SKM-1 (cell line): ENCODE measurements at regions not wholly inside any gene's neighbourhood (a gene's known extent, or its start where the extent isn't known, plus 50 kb on each side); places are given as distances from the start of the nearest gene placed in this dataset.

Source experiments
- DNase-seq: peaks from one replicate; lab custom pipeline; 2025; ENCODE audit not compliant: unreplicated experiment; lab: John Stamatoyannopoulos, UW

DNA sequence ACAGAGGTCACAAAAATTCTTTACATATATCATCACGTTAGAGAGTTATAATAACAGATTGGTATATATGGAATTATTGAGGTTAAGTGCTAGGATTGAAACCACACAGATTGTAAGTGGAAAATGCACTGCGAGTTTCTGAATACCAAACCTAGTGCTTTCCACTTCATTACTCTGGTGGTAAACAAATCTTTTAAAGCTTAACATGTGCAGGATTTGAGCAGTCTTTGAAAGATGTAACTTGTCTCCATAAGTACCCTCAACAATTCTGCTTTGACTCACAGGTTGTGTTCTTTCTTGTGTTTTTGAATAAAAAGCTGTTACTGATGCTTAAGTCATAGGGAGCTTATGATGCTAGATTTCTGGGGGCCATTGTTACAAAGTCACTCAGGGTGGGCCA is 314.7 kb upstream of the DACH1 start:
- no peak for DNase-seq

DNA sequence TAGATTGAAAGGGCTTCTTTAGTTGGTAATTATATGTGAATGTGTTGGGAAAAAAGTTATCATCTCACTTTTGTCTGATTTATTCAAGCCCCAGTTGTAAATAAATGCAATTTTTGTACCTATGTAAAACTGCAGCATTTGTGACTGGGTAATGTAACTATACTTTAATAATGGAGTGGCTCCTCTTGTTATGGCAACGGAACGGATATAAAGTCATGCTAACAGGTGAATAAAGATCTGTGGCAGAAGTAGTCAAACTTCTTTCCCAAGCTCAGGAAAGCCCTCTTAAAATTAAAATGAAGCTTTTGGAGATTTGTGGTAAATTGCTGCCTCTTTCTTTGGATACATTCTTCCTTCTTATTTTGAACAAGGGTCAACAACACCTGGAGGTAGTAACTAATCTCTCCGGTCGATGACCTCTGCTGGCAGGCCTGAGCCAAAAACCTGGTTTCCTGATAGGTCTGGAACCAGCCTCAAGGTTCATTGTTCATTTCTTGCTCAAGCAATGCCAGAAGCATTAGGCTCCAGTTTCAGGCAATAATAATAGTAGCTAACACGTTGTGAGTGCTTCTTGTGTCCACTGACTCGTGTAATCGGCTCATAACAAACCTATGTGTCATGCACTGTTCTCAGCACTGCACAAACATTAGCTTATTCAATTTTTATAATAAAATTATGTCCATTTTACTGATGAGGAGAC is 313.4 kb upstream of the DACH1 start:
- no peak for DNase-seq

DNA sequence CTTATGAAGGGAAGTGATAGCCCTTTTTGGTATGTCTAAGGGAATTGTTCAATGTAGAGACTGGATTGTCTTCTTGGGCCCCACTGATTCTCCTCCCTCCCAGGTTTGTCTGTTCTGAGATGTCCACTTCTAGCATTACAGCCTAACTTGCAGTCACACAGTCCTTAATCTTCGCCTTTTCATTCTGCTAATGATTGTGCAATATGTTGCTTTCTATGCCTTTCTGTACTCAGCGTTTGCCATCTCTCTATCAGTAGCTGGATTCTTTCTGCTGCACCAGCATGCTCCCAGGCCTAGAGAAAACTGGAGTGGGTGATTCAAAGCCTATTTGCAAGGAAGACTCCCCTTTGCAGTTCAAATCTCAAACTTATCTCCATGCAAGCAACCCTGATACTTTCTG is 307.5 kb upstream of the DACH1 start:
- no peak for DNase-seq

DNA sequence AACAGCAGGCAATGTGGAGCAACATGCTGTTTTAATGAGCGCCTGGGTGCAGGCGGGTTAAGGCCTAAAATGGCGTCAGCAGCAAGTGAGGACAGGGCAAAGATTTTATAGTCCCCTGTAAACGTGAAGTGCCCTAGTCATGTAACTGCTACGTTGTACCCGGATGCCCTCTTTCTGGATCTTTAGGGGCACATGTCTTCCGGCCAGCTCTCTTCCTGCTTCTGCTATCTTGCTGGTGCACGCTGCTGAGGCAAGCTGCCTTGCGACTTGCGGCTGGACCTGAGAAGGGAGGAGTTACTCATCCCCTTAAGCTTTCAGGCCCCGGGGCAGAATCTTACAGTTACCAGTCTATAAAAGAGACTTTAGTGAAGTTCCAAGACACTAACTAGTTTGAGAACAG is 303.6 kb upstream of the DACH1 start:
- no peak for DNase-seq

DNA sequence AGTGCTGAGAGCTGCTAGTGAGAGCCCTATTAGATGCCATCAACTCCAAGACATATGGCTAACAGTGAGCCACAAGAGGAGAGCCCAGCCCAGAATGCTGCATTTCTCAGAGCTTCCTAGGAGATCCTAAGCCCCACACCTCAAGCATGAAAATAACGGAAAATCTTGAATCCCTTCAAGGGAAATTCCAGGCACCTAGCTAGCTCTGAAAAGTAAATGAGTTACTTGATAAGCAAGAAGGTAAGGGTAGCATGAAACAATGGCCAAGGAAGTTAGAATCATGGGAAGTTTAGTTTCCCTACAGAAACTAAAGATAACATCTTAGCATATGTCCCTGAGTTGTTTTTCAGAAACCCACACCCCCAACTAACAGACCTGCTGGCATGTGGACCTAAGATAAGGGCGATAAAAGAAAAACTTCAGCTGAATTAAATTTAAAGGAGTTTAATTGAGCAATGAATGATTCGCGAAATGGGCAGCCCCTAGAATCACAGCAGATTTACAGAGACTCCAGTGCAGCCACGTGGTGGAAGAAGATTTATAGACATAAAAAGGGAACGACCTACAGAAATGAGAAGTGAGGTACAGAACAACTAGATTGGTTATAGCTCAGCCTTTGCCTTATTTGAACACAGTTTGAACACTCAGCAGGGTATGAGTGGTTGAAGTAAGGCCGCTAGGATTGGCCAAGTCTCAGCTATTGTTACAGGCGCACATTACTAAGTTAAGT is 301.3 kb upstream of the DACH1 start:
- no peak for DNase-seq

DNA sequence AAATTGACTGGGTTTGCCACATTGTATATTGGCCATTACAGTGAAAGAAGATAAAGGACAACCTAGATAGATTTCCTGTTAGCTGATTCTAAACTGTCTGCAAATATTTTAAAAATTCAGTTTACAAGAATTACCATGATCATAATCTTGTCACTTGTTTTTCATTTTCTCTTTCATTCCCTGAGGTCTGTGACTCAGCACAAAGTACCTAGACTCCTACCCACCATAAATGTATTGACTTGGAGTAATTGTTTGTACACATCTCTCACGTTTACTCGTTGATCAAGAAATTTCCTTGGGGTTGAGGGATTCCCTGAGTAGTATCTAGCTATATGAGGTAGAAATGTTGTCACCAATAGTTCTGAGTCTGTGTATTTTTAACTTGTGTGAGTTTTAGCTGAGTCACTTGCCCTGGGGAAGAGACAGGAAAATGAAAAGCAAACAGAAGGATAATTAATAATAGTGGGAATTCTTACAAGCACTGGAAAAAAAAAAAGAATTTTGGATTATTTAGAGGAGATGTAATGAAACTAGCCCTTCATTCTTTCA is 299.2 kb upstream of the DACH1 start:
- DNase-seq: no peak

DNA sequence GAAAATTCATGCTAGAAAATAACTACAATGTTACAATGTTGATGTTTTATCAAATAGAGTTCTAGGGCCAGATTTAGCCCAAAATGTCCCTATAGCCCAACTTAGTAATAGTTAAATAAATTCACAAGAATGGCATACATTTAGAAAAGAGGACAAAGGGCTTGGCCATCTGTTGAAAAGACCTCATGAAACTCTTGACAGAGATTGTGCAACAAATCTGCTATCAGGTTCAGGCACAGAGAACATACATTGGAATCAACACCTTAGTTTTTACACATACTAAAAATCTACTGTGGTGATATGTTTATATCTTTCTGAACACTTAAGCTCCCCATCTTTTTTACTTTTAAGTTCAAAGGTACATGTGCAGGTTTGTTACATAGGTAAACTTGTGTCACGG is 298.3 kb upstream of the DACH1 start:
- DNase-seq: no peak

DNA sequence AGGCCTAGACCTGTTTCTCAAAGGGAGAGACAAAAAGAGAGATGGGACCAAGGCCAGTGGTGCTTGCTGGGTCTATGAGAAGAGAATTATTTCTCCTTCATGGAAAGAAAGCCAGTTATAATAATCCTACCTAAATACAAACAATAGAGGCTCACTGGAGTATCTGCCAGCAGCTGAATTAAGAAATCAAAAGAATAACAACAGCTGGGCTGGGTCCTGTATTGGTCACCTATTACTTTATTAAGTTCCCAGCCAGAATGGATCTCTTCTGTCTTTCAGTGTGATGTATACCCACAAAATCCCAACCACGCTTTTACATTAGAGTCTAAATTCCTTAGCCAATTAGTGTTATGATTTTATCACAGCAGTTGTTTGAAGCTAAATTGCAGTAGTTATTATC is 297.8 kb upstream of the DACH1 start:
- DNase-seq: no peak

DNA sequence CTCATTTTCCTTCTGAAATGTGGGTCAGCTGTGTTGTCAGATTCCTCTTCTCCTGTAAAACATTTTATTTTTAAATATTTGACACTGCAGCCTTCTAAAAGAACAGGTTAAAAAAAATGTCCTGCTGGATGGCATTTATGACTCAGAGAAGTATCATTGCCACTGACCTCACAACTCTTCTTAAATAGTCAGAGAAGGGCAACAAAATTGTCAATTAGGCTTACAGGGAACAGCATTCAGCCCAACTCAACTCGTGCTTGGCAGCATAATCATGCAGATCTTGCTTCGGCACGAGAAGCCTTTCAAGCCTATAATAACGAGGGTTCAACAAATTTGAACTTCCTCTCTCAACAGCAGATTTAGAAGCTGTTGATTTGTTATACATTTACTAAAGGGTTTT is 296.7 kb upstream of the DACH1 start:
- no peak for DNase-seq

DNA sequence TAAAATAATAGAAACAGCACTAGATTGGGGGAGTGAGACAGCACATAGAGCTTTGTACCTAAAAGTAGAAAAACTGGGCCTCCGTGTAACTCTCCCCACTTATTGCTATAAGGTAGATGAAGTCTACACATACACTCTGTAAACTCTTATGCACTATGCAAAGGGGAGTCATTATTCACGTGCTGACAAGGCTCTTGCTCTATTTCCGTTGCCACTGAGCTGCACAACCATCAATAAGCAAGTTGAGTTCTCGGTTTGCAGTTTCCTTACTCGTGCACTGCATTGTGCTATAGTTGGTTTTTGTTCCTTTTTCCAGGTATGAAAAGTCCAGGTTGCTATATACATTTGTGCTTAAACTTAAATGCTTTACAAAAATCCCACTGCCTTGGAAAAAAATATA is 294.0 kb upstream of the DACH1 start:
- no peak for DNase-seq

DNA sequence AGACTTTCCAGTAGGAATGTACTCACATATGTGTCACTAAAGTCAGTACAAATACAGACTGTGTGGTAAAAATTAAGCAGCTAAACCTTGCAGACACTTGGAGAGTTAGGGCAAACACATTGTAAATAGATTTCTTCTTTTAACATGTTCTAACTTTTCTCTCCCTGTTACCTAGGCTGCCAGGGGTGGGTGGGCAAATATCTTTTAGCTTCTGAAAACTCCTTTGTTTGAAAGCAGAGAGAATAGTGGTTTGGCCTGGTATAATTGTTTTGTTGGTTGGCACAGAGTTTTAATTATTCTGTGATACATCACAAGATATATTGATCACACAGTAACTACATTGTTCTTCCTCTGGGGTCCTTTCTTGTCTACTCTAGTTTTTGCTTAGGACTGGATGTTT is 289.8 kb upstream of the DACH1 start:
- no peak for DNase-seq

DNA sequence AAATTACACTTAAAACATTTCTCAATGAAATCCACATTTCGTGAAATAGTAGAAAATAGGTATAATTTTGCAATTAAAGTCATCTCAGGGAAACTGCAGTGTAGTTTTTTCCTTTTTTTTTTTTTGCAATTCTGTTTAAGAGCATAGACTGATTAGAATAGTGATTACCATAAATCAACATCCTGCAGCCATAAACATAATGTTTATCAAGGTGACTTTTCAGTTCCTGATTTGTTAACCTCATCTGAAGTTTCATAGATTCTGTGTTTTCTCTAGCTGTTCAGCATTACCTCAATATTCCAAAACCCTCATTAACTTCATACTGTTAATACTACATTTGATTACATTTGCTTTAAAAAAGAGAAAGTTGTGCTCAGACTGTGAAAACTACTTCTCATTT is 286.3 kb upstream of the DACH1 start:
- no peak for DNase-seq

DNA sequence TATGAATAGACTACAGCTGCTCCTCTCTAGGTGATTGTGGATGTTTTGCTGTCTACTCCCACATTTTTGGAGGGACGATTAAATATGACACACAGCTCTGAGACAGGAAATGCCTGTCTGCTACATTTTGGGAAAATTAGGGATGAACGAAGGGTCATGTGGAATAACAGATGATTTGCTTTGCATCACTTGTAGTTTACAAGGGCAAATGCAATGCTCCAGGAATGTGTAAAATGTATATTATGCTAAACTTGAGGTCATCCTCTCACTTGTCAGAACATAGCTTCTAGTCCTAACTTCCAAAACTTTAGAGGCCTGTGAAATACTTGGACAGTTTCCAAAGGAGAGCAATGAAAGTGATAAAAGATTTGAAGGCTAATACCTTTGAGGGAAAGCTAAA is 284.2 kb upstream of the DACH1 start:
- DNase-seq: no peak

DNA sequence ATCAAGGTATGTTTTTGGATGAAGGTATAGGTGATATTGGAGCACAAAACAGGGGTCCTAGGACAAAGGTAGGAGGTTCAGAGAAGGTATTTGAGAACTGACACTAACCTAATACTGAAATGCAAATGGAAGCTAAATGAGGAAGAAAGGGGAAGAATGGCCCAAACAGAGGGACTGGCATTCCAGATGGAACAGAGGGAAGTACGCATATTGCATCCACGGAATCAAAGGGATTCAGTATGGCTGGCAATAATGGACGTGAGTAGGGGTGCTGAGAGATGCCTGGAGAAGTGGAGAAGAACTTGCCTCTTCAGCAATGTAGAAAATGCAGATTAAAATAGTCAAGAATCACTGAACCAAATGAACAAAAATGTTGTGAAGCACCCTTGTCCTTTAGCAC is 283.5 kb upstream of the DACH1 start:
- DNase-seq: no peak

DNA sequence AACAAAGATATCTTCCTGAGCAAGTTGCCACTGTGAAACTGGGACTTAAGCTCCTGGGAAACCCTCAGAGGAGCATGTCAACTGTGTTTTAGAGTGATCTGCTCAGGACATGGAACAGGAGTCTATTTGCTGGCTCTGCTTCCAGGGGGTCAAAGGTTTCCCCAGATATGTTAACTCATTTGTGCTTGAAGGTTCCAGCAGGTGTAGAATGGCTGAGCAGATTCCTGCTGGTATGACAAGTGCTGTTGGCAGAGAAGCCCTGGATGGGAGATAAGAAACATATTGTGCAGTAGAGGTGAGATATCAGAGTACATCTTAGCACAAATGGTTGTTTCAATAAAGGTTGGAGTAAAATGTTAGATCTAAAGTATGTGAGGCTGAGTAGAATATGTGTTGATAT is 282.7 kb upstream of the DACH1 start:
- no peak for DNase-seq

DNA sequence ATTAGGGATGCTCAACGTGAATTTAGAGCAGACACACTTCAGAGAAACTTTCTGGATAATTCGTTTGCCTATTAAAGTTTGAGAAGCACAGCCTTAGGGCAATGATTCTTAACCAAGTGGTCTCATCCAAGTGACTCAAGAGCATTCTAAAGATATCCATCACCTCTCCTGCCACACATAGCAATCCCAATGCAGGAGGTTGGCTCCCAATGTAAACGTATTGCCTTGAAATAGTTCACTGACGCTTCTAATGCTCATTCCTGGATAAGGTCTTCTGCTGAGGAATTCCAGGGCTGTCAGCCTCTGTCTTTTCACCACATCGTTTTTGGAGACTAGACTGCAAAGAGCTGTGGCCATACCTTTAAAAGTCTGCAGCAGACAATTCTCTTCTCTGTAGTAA is 279.8 kb upstream of the DACH1 start:
- no peak for DNase-seq

DNA sequence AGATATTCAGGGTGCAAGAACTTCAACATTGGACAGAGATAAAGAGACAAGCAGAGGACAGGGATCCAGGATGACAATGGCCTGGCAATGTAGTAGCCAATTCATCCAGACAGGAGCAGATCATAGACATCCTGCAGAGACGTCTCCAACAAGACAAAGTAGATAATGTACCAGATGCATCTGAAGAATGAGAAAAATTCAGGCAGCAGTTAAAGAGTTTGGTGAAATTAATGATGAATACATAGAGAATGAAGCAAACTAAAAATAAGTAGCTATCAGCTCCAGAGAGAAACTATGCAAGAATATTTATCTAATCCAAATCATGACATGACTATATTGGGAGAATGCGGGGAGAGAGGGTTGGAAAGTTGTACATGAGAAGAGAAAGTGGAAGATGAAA is 278.4 kb upstream of the DACH1 start:
- no peak for DNase-seq

DNA sequence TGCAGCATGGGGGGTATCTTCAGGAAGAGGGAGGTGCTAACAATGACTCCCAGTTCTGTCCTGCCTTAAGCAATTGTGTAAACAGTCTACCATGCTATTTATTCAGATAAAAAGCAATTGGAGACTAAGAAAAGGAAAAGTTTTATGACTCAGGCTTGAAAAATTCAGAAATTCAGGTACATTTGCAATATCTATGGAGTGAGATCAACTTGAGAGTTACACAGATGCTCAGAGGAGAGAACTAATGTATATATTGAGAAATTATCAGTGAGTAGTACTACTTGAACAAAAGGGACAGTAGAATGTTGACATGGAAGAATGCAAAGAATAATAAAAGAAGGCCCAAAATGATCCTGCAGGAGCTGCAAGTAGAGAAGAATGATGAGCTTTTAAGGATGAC is 277.6 kb upstream of the DACH1 start:
- no peak for DNase-seq

DNA sequence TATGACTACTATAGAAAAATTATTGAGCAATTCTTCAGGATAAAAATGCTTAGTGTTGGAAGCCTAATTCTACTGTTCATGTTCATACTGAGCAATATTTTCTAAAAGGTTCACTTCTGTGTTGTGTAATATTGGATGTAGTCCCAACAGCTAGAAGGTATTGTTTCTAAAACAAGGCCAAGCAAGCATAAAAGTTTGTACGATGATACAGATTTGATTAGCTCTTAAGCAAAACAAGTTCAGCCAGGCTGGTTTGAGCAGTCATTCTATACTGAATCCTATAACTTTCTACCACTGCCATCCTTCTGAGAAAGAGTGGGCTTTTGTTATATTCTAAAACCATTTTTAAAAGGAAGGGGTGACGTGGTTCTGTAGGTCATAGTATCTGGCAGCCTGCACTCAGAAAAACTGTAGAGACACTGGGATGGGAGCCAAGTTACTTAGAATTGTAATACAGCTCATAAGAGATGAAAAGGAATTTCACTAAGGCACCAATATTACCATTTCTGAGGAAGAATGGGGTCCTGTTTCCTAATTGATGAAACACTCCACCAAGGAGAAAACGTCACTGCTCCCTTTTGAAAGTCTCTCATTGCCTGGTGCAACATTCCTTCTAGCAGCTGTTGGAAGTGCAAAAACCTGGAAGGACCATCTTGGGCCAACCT is 275.0 kb upstream of the DACH1 start:
- DNase-seq: no peak

DNA sequence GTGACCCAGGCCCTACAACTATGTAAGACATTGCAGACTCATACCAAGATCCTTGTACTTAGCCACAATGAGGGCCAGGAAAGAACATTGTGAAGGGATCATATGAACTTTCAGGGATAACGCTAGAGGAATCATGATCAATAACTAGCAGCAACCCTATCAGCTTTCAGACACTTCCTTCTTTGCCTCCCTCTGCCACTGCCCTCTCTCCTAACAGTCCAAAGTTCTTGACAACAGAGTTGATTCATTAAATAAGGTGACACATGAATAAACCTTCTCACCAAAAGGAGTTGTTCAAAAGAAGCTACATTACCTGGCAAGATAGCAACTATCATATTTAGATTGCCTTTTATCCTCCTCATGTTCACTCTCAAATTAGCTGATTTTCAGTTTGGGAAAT is 272.2 kb upstream of the DACH1 start:
- DNase-seq: no peak

DNA sequence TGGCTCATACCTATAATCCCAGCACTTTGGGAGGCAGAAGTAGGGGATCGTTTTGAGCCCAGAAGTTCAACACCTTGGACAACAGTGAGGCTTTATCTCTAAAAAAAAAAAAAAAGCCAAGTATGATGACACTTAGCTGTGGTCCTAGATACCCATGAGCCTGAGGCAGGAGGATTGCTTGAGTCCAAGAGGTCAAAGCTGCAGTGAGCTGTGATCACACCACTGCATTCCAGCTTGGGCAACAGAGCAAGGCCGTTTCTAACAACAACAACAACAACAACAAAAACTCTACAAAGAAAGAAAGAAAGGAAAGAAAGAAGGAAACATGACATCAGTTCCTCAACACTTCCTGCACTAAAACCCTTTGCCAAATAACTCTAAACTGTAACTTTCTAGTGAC is 265.1 kb upstream of the DACH1 start:
- no peak for DNase-seq

DNA sequence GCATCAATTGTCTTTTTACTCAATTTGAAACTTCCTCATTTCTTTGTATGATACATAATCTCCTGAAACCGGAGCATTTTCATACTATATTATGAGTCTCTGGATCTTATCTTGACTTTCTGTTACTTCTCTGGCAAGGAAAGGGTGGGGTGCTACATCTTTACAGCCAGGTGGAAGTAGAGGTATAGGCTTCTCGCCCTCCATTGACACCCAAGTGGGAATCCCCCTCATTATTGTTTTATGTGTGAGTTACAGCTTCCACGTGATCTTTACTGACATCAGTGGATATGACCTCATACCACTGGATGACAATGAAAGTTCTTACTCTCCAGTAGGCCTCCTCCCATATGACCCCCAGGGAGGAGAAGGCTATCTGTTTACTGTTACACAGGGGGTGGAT is 262.1 kb upstream of the DACH1 start:
- no peak for DNase-seq
